ENCODE measurements at regions not wholly inside any gene's neighbourhood (a gene's known extent, or its start where the extent isn't known, plus 50 kb on each side); places are given as distances from the start of the nearest gene placed in this dataset.

DNA sequence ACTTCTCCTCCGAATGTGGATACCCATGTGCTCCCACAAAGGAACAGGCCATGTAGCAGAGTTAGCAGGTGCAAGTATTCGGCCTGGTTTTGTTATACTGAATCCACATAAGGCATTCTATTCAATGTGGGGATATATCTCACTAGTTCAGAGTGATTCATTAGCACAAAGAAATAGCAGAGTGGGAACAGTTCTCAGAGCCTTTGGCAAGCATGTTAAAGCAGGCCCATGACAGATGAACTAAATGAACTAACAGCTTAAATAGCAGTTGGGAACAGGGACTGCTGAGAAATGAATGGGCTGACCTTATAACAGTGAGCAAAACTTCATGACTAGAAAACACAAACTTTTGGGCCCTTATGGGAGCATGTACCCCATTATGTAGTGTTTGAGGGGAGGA is 352.0 kb downstream of the FLRT2 start:
- Histone ChIP-seq H3K4me2 (no peak overlapping the region), H3K4me1 (ENCODE audit: insufficient read depth) (peaks cover 9% of the 10 kb centered on the region), H3K36me3 (ENCODE audit: insufficient read depth) (no peaks in the 10 kb centered on the region), H4K20me1 (replicated peaks; ENCODE audit: insufficient read depth) (no peaks in the 10 kb centered on the region), H3K27ac (ENCODE audit: low read depth) (no peak overlapping the region), H3K9me2 (ENCODE audit: insufficient read depth) (peaks cover 3% of the 10 kb centered on the region; the same call in 1 of the 2 replicates), H3K79me2 (replicated peaks; ENCODE audit: insufficient read depth) (no peaks in the 10 kb centered on the region), H2AFZ (no peak overlapping the region), H3F3A (replicated peaks; ENCODE audit: low read depth) (no peaks in the 10 kb centered on the region), H3K27me3 (ENCODE audit: insufficient read depth) (no peaks in the 10 kb centered on the region), H3K4me3 (no peak overlapping the region)
- H3K27ac Mint-ChIP-seq = no peak overlapping the region
- H3K4me1 Mint-ChIP-seq = peaks cover 9% of the 10 kb centered on the region; the same call in 2 of the 3 replicates
- no peaks in the 10 kb centered on the region for H3K27me3 Mint-ChIP-seq (ENCODE audit: insufficient read depth, low read depth, poor library complexity)
- TF ChIP-seq NANOG (IDR thresholded peaks at IDR 0.05; ENCODE audit: borderline replicate concordance) = 0 out of 2 replicates have a peak, but pooled peaks have one; percentile 12
- TF ChIP-seq EZH2 (IDR thresholded peaks at IDR 0.05; ENCODE audit: low read depth, unreplicated experiment) = no peak
- TF ChIP-seq EZH2phosphoT487 (IDR thresholded peaks at IDR 0.05; ENCODE audit: unreplicated experiment) = no peak
- no peak for TF ChIP-seq ZNF331 (CRISPR knock-in tag; IDR thresholded peaks at IDR 0.05; ENCODE audit: low read depth)
- TF ChIP-seq, protein P1, sequence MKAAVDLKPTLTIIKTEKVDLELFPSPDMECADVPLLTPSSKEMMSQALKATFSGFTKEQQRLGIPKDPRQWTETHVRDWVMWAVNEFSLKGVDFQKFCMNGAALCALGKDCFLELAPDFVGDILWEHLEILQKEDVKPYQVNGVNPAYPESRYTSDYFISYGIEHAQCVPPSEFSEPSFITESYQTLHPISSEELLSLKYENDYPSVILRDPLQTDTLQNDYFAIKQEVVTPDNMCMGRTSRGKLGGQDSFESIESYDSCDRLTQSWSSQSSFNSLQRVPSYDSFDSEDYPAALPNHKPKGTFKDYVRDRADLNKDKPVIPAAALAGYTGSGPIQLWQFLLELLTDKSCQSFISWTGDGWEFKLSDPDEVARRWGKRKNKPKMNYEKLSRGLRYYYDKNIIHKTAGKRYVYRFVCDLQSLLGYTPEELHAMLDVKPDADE (IDR thresholded peaks at IDR 0.05) = no peak
- TF ChIP-seq JUNB (IDR thresholded peaks at IDR 0.05; ENCODE audit: unreplicated experiment) = no peak
- no peak for TF ChIP-seq CREB1 (CRISPR knock-in tag; IDR thresholded peaks at IDR 0.05; ENCODE audit: low read depth)
- H3K36me3 Mint-ChIP-seq (ENCODE audit: low read depth) = 0 out of 3 replicates have a peak, but pooled peaks cover 3% of the 10 kb centered on the region
- DNase-seq (ENCODE audit: low spot score) = no peak
- no peak overlapping the region for H3K4me3 Mint-ChIP-seq
- no peaks in the 10 kb centered on the region for H3K9me3 Mint-ChIP-seq
- ATAC-seq = no peak

DNA sequence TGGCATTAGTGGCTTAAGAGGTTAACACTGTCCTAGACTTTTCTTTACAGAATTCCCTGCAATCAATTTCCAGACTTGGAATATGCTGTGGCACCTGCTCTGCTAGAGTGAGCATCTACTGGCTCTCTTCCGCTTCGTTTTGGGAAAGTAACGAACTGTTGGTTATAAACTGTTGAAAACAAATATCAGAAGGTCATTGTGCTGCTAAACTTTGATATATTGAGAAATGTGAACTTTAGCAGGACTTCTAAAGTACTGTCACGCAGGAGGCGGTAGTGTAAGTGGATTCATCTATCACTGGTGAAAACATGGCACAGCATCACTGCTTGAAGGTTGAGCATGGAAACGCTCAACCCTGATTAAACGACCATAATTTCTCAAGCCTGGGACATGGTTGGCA is 348.9 kb downstream of the FLRT2 start:
- H2AFZ ChIP-seq = no peak overlapping the region
- Mint-ChIP-seq H3K9me3 (no peaks in the 10 kb centered on the region), H3K36me3 (ENCODE audit: low read depth) (no peaks in the 10 kb centered on the region), H3K27ac (no peak overlapping the region), H3K4me3 (no peak overlapping the region), H3K27me3 (ENCODE audit: insufficient read depth, low read depth, poor library complexity) (no peaks in the 10 kb centered on the region), H3K4me1 (peaks cover 16% of the 10 kb centered on the region)
- no peaks in the 10 kb centered on the region for H3K27me3 ChIP-seq (ENCODE audit: insufficient read depth)
- H4K20me1 ChIP-seq (replicated peaks; ENCODE audit: insufficient read depth) = no peaks in the 10 kb centered on the region
- no peaks in the 10 kb centered on the region; the same call in 1 of the 2 replicates for H3K9me2 ChIP-seq (ENCODE audit: insufficient read depth)
- DNase-seq (ENCODE audit: low spot score) (no peak), ATAC-seq (no peak)
- no peak overlapping the region for H3K27ac ChIP-seq (ENCODE audit: low read depth)
- H3K36me3 ChIP-seq (ENCODE audit: insufficient read depth) = no peaks in the 10 kb centered on the region
- no peaks in the 10 kb centered on the region for H3K79me2 ChIP-seq (replicated peaks; ENCODE audit: insufficient read depth)
- TF ChIP-seq JUNB (IDR thresholded peaks at IDR 0.05; ENCODE audit: unreplicated experiment) (no peak), CREB1 (CRISPR knock-in tag; IDR thresholded peaks at IDR 0.05; ENCODE audit: low read depth) (no peak), POLR2AphosphoS5 (IDR thresholded peaks at IDR 0.05; ENCODE audit: low read depth) (no peak)
- TF ChIP-seq, protein P1 (IDR thresholded peaks at IDR 0.05) = no peak
- H3K4me2 ChIP-seq = no peak overlapping the region
- H3K4me1 ChIP-seq (ENCODE audit: insufficient read depth) = peaks cover 10% of the 10 kb centered on the region
- H3F3A ChIP-seq (replicated peaks; ENCODE audit: low read depth) = no peaks in the 10 kb centered on the region
- no peak overlapping the region for H3K4me3 ChIP-seq

DNA sequence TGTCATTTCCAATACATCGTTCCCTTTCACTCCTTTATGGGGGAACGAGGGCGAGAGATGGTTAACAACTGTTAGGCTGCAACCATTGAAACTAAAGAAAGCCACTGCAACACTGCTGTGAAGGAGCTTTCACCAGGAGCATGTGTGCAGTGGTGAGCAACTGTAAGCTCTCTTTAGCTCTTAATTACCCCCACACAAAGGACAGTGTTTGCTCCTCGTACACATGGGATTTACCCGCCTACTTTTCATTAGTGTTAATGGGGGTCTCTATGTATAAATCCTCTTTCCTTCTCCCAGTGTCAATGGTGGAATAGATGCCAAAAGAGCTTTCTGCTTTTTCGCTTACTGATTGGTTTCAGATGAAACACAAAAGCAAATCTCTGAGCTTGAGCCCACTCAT is 343.1 kb downstream of the FLRT2 start:
- no peak overlapping the region for H3K4me3 Mint-ChIP-seq
- H3K27ac ChIP-seq (ENCODE audit: low read depth) = no peak overlapping the region
- no peaks in the 10 kb centered on the region for H3F3A ChIP-seq (replicated peaks; ENCODE audit: low read depth)
- no peaks in the 10 kb centered on the region for H3K36me3 ChIP-seq (ENCODE audit: insufficient read depth)
- ATAC-seq = no peak
- DNase-seq (ENCODE audit: low spot score) = no peak
- peaks cover 6% of the 10 kb centered on the region; the same call in 1 of the 2 replicates for H3K9me2 ChIP-seq (ENCODE audit: insufficient read depth)
- peaks cover 10% of the 10 kb centered on the region for H3K4me1 Mint-ChIP-seq
- H3K4me3 ChIP-seq = no peak overlapping the region
- no peaks in the 10 kb centered on the region for H3K79me2 ChIP-seq (replicated peaks; ENCODE audit: insufficient read depth)
- H3K36me3 Mint-ChIP-seq (ENCODE audit: low read depth) = no peaks in the 10 kb centered on the region
- H3K27ac Mint-ChIP-seq = no peak overlapping the region
- no peaks in the 10 kb centered on the region for H4K20me1 ChIP-seq (replicated peaks; ENCODE audit: insufficient read depth)
- no peaks in the 10 kb centered on the region for H3K27me3 ChIP-seq (ENCODE audit: insufficient read depth)
- no peaks in the 10 kb centered on the region for H3K9me3 Mint-ChIP-seq
- H2AFZ ChIP-seq = no peak overlapping the region
- H3K27me3 Mint-ChIP-seq (ENCODE audit: insufficient read depth, low read depth, poor library complexity) = no peaks in the 10 kb centered on the region
- H3K4me1 ChIP-seq (ENCODE audit: insufficient read depth) = peaks cover 10% of the 10 kb centered on the region
- H3K4me2 ChIP-seq = no peak overlapping the region
- no peak for TF ChIP-seq JUNB (IDR thresholded peaks at IDR 0.05; ENCODE audit: unreplicated experiment)
- TF ChIP-seq STAT1 (IDR thresholded peaks at IDR 0.05; ENCODE audit: unreplicated experiment) = no peak
- no peak for TF ChIP-seq POLR2AphosphoS5 (IDR thresholded peaks at IDR 0.05; ENCODE audit: low read depth)
- TF ChIP-seq, protein P1 (IDR thresholded peaks at IDR 0.05) = no peak
- no peak for TF ChIP-seq EZH2 (IDR thresholded peaks at IDR 0.05; ENCODE audit: low read depth, unreplicated experiment)

Data from GM23338 (cell line).